PFSK-1 (cell line): ENCODE measurements at regions not wholly inside any gene's neighbourhood (a gene's known extent, or its start where the extent isn't known, plus 50 kb on each side); places are given as distances from the start of the nearest gene placed in this dataset.

Source experiments
- POLR2AphosphoS5 ChIP-seq: IDR thresholded peaks from 2 replicates; pipeline ENCODE4 v1.6.1; 2012; ENCODE audit warnings: low read depth, mild to moderate bottlenecking, control low read depth, low read length, moderate library complexity
- TAF1 ChIP-seq: IDR thresholded peaks from 2 replicates; pipeline ENCODE4 v1.6.1; 2012; ENCODE audit warnings: low read length, control low read depth, borderline replicate concordance; ENCODE audit not compliant: insufficient read depth
- TF ChIP-seq, protein P1 (sequence below), 2 experiments: IDR thresholded peaks; 2 replicates each; pipeline versions ENCODE4 v1.6.1 to v1.8.0; 2011 to 2012; ENCODE audit warnings: low read depth in 2 of 2, low read length in 2 of 2, control low read depth in 1 of 2, inconsistent platforms in 1 of 2, mild to moderate bottlenecking in 1 of 2, moderate library complexity in 1 of 2; ENCODE audit not compliant: insufficient read depth in 1 of 2

- TF ChIP-seq TAF1, result no peak
- TF ChIP-seq POLR2AphosphoS5, result no peak
- TF ChIP-seq, protein P1, sequence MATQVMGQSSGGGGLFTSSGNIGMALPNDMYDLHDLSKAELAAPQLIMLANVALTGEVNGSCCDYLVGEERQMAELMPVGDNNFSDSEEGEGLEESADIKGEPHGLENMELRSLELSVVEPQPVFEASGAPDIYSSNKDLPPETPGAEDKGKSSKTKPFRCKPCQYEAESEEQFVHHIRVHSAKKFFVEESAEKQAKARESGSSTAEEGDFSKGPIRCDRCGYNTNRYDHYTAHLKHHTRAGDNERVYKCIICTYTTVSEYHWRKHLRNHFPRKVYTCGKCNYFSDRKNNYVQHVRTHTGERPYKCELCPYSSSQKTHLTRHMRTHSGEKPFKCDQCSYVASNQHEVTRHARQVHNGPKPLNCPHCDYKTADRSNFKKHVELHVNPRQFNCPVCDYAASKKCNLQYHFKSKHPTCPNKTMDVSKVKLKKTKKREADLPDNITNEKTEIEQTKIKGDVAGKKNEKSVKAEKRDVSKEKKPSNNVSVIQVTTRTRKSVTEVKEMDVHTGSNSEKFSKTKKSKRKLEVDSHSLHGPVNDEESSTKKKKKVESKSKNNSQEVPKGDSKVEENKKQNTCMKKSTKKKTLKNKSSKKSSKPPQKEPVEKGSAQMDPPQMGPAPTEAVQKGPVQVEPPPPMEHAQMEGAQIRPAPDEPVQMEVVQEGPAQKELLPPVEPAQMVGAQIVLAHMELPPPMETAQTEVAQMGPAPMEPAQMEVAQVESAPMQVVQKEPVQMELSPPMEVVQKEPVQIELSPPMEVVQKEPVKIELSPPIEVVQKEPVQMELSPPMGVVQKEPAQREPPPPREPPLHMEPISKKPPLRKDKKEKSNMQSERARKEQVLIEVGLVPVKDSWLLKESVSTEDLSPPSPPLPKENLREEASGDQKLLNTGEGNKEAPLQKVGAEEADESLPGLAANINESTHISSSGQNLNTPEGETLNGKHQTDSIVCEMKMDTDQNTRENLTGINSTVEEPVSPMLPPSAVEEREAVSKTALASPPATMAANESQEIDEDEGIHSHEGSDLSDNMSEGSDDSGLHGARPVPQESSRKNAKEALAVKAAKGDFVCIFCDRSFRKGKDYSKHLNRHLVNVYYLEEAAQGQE (IDR thresholded peaks at IDR 0.05; ENCODE audit: insufficient read depth in 1 of 2, low read depth in 2 of 2, low read length in 2 of 2), result no peak
Measured at GRCh38 chr4:13797061-13797460, 169.5 kb upstream of the BOD1L1 start.
